Femur (tissue), 1 donor: ENCODE measurements at regions not wholly inside any gene's neighbourhood (a gene's known extent, or its start where the extent isn't known, plus 50 kb on each side); places are given as distances from the start of the nearest gene placed in this dataset.
"Not testable (repeated sequence)": the region's sequence is repeated elsewhere in the genome, so short reads cannot be mapped to it uniquely, and the experiment has no call there.

Experiments
- DNase-seq: peaks from one replicate; pipeline ENCODE4 v3.0.0-alpha.2; 2017

DNA sequence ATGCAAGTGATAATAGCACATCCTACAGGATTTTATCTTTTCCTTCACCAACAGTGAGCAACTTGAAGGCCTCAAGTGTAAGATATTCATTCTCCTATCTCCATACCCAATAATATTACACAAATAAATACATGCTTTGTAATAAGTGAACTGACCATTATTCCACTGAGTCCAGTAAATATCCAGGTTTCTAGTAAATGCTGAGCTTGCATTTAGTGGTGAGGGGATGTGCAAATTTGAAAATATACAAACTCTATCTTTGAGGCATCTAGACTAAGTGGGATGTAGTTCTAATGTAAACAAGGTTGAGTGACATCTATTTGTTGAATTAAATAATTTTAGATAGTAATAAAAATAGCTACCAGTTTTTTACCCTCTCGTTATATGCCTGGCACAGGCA is 587.6 kb upstream of the IL12A start:
- no peak for DNase-seq

DNA sequence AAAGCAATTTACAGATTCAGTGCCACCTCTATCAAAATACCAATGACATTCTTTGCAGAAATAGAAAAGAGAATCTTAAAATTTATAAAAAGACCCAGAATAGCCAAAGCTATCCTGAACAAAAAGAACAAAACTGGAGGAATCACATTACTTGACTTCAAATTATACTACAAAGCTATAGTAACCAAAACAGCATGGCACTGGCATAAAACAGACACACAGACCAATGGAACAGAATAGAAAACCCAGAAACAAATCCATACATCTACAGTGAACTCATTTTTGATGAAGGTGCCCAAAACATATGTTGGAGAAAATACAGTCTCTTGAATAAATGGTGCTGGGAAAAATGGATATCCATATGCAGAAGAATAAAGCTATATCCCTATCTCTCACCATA is 578.9 kb upstream of the IL12A start:
- not testable (repeated sequence) for DNase-seq

DNA sequence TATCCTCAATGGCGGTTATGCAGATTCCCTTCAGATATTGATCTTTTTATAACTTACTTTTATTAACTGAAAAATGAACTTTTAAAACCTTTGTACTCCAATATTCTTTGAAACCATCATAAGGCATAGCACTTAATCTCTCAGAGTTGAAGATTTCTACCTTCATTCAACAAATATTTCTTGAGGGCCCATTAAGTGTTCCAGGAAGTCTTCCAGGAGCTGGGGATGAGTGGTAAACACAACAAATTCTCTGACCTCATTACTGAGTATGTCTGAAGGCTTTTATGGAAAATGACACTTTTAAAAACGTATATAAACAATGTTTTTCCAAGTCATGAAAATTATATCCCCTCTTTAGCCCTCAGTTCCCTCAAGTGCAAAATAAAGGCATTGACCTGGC is 575.3 kb upstream of the IL12A start:
- no peak for DNase-seq

DNA sequence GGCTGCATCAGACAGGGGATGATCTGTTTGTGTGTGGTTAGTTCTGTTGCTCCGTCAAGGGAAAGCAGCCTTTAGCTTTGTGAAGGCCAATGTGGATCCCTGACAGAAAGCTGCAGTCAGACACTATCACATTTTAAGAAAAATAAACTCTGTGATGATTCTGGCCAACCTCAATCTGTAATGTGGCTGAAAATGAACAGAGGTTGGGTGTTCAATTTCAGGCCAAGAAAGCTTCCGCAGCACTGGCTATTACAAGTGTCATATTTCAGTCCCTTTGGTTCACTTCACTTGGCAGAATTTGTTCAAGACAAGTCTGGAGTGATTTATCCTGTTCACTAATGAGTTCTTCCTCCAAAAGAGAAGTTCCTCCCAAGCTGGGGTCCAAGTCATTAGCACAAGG is 571.8 kb upstream of the IL12A start:
- no peak for DNase-seq

DNA sequence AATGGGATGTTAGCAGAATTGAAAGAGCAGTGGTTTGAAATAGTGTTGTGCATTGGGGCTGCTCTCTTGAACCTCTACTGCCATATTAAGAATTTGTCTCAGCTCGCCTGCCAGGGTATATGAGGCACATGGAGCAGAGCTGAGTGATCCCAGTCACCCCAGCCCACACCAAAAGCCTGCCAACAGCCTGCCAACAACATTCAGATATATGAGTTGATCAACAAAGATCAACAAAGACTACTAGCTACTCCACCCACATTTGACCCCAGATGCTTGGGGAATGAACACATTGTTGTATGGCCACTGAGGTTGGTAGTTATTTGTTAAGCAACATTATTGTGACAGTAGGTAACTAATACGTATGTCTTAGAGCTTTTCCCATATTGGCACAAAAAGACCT is 570.9 kb upstream of the IL12A start:
- DNase-seq: no peak

DNA sequence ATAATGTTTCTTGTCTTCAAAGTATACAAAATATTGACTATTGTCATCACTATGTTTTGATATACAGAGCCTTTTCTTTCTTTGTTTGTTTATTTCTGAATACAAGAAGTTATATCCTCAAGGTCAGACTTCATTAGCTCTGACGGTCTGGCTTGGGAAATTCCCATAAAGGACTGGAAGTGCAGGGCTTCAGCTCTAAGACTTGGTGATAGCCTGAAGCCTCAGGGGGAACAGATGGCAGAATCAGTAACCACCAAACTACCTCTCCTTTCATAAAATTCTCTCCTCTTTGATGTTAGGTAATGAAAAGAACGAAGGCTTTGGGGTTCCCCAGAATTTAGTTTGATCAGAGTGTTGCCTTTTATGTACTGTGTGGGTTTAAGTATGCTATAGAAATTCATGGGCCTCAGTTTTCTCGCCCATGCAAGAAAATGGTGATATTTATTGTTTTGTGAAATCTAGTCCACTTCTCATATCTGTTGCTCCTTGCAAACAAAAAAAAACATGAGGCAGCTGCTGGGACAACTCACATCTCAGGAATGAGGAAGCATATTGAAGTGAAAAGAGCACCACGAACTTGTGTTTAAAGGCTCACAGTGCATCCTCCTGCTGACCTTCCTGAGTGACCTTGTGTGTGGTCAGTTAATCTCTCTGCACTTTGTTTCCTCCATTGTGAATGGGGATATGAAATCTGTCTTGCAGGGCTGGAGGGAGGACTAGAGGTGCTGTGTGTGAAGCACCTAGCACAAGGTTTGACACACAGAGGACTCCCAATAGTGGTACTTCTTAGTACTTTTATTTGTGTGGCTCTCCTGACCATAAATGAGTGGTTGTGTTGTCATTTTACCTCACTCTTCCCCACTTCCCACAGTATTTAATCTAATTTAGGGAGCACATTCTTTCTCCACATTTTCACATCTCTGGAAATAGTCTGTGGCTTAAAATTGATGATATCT is 569.8 kb upstream of the IL12A start:
- no peak for DNase-seq

DNA sequence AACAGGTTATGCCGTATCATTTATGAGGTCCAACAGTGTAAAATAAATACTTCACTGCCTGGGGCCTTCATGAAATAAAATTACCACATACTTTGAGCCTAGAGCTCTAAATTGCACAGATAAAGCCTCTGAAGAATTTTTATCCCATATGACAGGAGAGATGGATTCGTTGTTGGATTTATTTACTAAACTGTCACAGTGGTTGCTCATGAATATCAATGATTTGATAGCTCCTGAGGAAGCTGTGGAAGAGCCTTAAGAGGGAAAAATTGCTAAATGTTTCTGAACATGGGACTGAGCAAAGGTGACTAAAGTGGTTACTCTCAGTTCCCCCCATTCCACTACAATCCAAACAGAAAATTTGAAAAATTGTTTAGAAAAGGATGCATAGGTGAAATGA is 558.9 kb upstream of the IL12A start:
- no peak for DNase-seq

DNA sequence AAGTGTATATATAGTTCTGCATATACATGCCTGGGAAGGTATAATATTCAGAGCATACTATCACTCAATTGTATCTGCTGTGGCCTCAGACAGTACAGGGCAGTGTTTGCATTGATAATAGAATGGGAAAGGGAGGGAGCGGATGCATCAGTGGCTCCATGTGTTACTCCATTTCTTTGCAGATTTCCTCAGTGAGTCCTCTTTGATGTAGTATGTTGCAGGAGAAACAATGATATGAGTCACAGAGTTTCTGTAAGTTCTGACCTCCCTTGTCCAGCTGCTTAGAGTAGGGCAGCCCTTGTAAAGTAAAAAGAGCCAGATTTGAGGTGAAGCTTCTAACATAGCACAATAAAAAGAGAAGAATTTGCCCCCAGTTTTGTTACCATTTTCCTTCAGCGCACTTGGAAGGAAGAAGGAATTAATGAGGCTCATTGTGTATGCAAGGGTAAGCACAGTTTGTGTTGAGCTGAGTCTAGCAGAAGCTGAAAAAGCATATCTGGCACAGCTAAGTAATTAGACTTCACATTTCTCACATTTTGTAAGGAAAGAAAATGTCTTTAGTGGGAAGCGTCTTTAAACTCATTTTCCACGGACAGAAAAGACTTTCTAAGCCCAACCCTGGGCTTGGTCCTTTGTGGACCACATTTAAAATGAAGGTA is 555.8 kb upstream of the IL12A start:
- DNase-seq: no peak

DNA sequence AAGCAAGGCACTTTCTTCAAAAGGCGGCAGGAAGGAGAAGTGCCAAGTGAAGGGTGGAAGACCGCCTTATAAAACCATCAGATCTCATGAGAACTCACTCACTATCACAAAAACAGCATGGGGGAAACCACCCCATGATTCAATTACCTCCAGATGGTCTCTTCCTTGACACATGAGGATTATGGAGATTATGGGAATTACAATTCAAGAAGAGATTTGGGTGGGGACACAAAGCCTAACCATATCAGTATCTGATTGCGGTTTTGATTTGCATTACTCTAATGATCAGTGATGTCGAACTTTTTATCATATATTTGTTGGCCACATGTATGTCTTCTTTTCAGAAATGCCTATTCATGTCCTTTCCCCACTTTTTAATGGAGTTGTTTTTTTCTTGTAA is 549.3 kb upstream of the IL12A start:
- no peak for DNase-seq

DNA sequence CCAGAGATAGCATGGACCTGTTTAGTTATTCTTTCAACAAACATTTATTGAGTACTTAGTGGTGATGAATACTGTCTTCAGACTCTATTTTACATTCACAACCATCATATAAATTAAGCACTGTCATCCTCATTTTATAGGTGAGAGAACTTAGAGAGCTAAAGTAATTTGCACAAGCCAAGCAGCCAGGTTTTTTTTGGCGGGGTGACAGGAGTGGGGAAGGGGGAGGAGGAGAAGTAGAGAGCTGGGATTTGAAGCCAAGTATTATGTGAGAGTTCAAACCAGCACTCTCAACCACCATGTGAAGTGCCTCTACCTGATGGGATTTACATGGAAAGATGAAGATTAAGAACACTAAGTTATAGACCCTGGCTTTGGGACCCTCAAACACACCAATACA is 547.4 kb upstream of the IL12A start:
- no peak for DNase-seq

DNA sequence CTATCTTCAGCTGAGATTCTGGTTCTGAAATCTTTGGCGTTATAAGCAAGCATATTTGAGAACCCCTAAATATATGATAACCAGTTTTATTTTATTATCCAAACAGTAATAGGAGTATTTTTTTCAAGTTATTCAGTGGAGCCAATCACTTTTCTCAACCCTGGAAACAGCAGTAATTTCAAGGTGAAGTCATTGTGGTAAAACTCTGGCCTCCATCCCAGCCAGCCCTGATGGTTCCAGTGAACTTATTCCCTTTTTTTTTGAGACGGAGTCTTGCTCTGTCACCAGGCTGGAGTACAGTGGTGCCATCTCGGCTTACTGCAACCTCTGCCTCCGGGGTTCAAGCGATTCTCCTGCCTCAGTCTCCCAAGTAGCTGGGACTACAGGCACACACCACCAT is 545.4 kb upstream of the IL12A start:
- no peak for DNase-seq

DNA sequence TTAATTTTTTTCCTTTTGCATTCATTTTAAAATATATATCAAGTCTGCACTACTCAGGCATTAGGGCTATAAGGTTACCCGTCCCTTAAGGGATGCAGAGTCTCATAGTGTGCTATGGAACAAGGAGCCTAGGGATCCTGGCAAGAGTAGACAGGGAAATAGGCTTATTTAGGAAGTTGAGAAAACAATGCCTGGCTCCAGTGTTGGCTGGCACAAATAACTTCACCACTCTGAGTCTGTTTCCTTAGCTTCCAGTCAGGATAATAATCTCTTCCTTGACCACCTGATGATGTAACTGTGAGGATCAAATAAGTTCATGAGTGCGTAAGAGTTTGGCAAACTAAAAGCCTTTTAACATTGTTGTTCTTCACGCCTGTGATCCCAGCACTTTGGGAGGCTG is 540.8 kb upstream of the IL12A start:
- no peak for DNase-seq

DNA sequence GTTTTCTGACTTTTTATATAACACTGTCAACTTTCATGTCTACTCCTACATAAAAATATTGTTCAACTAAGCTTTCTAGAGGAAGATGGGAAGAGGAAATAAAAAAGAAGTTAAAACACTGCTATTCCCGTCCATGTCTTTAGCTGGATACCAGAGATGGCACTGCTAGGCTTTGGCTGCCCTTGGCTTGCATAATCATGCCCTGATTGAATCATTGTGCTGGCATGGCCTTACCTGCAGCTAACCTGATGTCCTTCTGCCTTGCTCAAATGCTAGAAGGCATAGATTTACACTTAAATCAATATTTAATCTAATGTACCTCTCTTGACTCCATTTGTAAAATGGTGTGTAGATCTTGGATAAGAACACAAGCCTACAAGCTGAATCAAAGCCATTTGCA is 539.7 kb upstream of the IL12A start:
- DNase-seq: no peak

DNA sequence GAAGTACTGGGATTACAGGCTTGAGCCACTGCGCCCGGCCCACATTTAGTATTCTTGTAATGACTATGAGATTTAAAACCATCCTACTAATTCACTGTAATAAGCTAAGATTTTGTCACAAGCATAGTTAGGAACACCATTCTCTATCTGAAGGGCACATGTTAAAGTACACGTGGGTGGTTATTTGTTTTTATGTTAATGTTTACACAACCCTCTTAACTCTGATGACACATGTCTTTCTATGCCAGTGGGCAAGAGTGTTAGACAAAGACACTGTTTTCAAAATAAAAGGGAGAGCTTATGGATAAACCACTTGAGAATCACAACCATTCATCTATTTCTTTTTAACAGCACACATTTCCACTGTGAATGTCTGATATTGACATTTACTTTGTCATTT is 537.6 kb upstream of the IL12A start:
- DNase-seq: no peak

DNA sequence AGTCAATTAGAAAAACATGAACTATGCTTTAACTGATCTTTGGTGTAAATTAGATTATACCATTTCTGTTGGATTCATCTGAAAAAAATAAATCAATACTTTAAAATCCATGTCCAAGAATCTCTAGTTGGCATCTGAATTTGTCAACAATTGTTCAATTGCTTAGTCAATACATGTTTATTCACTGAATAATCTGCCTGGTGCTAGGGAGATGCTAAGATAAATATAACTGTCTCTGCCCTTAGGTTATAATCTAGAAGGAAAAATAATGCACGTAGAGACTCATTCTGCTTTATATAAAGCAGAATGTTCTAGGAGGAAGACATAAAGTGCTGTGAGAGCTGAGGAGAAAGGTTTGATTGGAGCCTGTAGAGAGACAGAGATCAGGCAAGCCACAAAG is 537.2 kb upstream of the IL12A start:
- no peak for DNase-seq

DNA sequence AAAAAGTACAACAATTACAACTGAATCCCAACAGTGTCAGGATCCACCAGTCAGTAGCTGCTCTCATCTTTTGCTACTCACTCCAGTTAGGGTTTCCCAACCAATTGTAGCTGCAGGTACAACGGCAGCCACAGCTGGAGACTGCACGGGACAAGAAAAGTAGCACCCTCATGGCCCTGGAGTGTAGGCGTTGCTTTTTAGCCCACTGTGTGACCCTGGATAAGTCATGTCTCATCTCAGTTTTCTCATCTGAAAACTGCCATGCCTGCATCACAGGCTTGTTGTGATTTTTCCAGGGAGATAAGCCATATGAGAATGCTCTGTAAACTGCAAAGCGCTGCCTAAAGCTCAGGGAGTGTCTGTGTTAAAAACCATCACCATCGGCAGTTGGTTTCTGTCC is 535.6 kb upstream of the IL12A start:
- no peak for DNase-seq

DNA sequence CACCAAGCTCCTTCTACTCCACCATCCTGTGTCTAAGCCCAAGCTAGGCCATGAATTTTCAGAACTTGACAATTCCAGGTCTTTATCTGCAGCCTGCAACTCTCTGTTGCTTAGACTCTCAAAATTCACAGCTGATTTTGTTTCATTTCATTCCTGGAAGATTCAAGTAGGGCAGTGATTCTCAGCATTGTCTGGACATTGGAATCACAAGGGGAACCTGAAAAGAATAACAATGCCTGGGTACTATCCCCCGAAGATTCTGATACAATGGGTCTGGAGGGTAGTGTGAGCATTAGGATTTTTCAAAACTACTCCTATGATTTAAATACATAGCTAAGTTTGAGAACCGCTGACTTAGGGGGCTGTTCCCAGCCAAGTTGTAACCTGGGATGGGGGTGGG is 534.7 kb upstream of the IL12A start:
- DNase-seq: no peak

DNA sequence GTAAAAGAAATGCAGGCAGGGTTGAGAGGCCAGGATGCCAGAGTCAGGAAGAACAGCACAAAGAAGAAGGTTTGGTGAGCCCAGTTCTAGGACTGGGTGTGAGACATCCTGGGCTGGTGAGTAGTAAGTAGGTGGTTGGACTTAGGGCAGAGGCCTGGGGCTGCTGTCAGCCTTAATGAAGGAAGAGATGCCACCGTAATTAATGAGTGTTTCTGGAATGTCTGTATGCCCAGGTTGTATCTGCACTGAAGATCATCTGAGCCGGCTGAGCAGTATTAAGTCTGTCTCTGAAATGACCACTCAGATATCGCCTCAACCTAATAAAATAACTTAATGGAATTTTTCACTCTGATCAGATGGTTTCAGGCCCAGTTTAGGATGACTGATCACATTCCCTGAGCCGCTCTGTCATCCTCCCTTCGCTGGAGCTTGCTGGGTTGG is 532.9 kb upstream of the IL12A start:
- no peak for DNase-seq

DNA sequence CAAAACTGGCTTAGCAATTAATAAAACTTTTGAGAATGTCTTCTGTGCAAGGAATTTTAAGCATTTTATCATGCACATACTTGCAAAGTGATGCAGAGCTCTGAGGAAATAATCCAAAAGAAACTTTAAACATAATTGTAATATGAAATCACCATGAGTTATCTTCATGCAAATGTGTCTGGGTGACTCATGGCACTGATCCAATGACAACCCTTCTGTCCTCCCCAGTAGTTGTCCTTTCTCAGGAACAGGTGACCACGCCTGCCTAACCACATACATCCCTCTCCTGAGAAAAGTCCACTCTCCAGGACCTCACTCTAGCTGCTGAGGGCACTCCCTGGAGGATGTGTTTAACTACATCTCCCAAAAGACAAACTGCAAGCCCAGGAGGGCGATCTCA is 530.6 kb upstream of the IL12A start:
- DNase-seq: no peak

DNA sequence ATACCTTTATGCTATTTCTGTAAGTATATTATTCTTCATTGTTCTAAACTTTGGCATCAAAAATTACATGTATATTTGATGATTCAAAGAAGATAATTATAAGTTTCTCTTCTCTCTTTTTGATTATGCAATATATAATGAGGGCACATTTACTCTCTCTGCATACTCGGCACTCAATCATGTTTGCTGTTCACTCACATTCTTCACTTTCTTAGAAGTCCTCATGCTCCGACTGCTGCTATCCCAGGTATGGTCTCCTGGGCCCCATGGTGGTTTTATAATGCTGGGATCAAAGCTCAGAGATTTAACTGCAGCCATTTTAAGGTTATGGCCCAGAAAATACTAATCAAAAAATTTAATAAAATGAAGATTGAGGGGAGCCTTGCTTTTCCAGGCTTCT is 529.7 kb upstream of the IL12A start:
- no peak for DNase-seq

DNA sequence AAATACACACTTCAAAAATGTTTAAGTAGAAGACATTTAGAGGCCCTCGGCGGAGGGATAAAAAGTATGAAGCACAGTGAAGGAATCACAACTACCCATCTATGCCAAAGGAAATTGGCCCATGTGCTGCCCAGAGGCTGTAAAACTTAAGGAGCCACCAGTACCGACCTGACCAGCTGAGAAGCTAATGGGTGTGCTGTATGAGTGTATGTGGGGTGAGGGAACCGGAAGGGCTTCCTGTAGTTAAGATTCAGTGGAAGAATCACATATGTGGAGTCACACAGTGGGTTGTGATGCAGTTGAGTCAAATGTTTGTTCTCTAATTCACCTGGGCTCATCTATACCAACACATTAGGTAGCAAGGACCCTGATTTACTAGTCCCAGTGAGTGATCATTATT is 516.0 kb upstream of the IL12A start:
- no peak for DNase-seq

DNA sequence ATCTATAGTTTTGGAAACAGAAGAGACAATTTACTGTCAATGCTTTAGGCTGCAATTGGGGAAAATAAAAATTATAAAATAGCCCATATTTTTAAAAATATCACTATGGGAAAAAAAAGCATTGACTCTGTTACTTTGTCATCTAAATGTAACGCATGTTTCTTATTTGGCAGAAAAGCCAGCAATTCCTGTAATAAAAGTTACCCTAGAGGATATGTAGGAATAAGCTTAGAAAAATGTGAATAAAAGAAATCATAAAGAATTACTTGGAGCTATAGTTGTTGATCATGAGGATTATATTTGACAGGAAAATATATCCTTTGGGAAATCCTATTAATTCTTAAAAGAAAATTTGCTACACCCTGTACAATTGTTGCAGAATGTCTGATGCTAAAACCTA is 515.4 kb upstream of the IL12A start:
- no peak for DNase-seq

DNA sequence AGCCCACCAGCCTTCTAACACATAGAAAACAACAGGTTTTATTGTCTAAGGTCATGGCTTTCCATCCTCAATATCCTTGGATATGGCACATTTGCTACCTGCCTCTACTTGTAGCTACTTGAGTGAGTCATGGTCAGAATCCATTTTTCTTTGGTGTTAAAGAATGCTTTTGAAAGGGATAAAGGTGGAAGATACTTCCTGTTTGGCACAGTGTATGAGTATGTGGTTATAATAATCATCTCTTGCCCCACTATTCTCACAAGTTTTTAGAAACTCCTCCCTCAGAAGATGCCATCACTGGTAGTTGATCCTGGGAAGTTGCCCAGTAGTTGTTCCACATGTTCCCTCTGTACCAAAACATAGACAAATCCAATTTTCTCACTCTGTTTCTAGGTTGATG is 508.6 kb upstream of the IL12A start:
- DNase-seq: no peak

DNA sequence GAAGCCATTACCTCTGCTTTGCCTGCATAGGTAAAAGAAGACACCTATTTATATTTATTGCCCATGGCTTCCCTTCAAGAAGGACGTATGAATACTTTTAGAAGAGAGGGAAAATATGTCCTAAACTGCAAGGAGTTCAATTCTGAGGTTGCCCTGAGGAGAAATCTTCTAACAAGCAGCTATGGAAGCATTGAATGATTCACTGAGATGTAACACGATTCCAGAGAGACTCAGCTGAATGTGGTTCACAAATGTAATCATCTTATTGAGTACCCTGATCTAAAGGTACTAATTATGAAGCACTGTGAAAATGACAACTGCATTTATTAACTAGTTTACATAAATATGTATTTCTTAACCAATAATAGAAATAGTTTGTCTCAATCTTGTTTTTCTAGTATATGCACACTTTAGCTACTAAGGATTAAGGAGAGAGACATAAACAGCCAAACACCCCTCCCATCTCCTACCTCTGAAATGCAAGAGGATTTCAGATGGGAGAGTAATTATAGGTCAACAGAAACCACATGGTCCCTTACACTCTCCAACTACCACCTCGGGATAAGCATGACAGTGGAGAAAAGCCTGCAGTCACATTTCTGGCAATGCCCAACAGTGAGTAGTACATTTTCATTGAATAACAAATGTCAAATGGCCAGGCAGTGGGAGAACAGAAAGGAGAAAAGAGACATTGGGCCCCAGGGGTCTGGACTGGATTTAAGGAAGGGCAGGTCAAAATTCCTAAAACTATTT is 506.2 kb upstream of the IL12A start:
- DNase-seq: no peak
